Epithelial cell of esophagus (primary cell): ENCODE measurements at regions not wholly inside any gene's neighbourhood (a gene's known extent, or its start where the extent isn't known, plus 50 kb on each side); places are given as distances from the start of the nearest gene placed in this dataset.
A peak's percentile ranks its signal among the peaks of the same experiment; 100 is the strongest.

Experiments
- DNase-seq: peaks from one replicate; pipeline ENCODE4 v3.0.0; 2010; ENCODE audit warnings: low read depth
- H3K4me3 ChIP-seq: 2 replicates; pipeline ENCODE4 v1.5.1; 2011; ENCODE audit warnings: mild to moderate bottlenecking, low read length, control low read depth
- TF ChIP-seq, protein P1 (sequence below): IDR thresholded peaks from 2 replicates; pipeline ENCODE4 v1.5.1; 2011; ENCODE audit warnings: low read depth, mild to moderate bottlenecking, low read length, control low read depth, inconsistent platforms; ENCODE audit not compliant: insufficient read depth; ENCODE audit errors: missing control alignments

DNA sequence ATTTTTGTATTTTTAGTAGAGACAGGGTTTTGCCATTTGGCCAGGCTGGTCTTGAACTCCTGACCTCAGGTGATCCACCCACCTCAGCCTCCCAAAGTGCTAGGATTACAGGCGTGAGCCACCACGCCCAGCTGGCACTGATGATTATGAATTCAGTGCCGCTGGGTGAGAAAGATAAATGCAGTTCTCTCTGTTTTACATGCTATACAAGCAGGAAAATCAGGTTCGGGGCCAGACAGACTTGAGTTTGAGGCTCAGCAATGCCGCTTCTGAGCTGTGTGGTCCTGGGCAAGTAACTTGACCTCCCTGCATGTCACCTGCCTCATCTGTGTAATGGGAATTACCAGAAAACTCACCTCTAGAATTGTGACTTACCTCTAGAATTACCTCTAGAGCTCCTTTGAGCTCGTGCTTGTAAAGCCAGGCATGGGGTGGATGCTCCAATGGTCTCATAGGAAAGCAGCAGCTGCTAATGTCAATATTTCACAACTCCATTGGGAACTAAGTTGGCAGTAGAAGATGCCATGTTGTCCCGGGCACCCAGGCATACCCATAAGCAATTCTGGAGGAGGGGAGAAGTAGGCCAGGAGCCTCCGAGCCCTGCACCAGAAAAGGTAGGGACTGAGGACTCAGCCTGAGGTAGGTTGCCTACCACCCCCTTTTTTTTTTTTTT is 119.8 kb upstream of the SLC25A33 start:
- no peak overlapping the region for H3K4me3 ChIP-seq
- peak; percentile 31 for DNase-seq
- TF ChIP-seq, protein P1, sequence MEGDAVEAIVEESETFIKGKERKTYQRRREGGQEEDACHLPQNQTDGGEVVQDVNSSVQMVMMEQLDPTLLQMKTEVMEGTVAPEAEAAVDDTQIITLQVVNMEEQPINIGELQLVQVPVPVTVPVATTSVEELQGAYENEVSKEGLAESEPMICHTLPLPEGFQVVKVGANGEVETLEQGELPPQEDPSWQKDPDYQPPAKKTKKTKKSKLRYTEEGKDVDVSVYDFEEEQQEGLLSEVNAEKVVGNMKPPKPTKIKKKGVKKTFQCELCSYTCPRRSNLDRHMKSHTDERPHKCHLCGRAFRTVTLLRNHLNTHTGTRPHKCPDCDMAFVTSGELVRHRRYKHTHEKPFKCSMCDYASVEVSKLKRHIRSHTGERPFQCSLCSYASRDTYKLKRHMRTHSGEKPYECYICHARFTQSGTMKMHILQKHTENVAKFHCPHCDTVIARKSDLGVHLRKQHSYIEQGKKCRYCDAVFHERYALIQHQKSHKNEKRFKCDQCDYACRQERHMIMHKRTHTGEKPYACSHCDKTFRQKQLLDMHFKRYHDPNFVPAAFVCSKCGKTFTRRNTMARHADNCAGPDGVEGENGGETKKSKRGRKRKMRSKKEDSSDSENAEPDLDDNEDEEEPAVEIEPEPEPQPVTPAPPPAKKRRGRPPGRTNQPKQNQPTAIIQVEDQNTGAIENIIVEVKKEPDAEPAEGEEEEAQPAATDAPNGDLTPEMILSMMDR, result no peak

DNA sequence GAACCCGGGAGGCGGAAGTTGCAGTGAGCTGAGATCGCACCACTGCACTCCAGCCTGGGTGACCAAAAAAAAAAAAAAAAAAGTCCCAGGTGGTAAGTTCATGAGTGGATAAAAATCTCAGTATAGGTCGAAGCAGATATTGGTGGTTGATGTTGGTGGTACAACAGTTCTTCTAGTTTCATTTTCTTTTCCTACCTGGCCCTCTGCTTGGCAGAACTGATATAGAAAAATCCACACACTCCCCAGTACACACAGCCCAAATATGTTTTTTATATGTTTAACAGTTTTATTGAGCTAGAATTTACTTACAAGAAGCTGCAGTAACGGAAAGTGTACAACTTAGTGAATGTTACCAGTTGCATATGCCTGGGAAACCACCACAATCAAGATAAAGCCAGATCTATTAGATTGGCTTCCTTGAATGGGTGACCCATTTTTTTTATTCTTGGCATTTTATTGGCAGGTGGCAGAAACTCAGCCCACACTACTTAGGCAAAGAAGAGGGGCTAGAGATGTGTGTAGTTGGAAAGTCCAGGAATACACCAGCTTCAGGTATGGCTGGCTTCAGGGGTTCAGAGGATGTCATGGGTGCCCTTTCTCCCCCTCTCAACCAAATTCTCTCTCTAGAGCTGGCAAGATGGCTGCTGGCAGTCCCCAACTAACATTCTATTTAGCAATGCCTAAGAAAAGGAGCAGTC is 118.3 kb upstream of the SLC25A33 start:
- TF ChIP-seq, protein P1, result no peak
- no peak overlapping the region for H3K4me3 ChIP-seq
- no peak for DNase-seq

DNA sequence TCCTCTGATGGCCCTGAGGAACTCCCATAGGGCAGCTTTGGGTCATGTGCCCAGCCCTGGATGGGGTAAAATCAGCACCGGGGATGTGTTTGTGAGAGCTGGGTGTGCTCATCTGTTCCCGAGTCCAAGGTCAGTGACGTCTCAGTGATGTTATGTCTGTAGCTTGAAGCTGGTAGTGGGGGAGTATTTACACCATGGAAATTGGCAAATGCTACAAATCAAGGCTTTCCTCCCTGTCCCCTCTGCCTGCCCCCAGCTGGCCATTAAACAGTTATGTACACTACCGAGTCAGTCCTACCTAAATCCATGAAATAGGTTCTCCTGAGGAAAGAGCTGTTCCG is 117.8 kb upstream of the SLC25A33 start:
- no peak for DNase-seq
- no peak overlapping the region for H3K4me3 ChIP-seq
- TF ChIP-seq, protein P1, result no peak

DNA sequence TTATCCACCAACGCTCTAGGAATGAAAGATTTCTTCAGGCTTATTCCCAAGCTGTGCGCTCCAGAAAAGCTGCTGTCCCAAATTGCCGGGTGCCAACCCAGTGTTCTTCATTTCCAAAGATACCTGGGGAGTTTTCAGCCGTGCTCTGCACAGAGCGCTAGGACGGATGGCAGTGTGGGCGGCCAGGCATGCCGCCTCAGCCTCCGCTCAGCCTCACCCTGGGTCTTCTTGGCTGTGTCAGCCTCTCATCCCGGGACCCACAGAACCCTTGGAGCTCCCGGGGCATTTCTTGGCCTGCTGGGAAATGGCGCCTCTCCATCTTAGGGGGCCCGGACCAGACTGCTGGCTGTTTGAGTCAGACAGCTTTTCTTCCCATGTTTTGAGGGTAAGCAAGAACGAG is 116.9 kb upstream of the SLC25A33 start:
- no peak for DNase-seq
- H3K4me3 ChIP-seq, result no peak overlapping the region
- TF ChIP-seq, protein P1, result no peak

DNA sequence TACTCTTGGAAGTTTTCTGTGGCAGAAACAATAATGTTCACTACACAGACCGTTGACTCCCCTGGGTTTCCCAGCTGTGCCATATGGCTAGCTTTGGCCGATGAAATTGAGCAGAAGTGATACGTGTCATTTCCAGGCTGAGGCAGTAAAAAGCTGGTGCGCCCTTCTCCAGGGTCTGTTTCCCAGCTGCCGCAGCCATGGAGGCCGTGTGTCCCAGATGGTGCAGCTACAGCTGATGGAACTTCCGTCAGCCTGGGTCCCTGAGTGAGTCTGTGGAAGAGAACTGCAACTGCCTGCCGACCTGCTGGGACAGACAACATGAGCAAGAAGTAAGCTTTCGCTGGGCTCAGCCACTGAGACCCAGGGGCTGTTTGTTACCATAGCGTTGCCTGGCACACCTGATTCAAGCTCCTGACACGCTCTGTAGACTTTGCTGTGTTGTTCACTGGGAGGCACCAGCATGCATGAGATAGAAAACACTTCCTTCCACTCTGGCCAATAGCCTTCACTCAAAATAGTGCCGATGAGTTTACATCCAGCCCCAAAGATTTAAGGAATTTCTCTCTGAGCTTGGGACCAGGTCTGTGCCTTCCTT is 116.3 kb upstream of the SLC25A33 start:
- no peak overlapping the region for H3K4me3 ChIP-seq
- no peak for DNase-seq
- TF ChIP-seq, protein P1, result no peak

DNA sequence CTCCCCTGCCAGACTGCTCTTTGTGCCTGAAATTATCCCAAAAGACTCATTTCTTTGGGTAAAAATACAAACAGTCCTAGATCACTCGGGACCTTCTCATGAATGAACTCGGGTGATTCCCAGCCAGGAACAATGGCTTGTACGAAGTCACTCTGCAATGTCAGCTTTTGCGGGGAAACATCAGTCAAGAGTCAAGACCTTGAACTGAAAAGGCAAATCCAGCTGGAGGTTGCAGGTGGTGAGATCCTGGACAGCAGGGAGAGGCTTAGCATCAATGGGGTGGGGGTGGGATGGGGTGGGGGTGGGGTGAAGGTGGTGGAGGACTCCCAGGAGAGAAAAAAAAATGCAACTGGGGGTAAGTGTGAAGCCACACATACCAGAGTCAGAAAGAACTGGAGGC is 115.0 kb upstream of the SLC25A33 start:
- TF ChIP-seq, protein P1, result no peak
- no peak overlapping the region for H3K4me3 ChIP-seq
- DNase-seq, result no peak

DNA sequence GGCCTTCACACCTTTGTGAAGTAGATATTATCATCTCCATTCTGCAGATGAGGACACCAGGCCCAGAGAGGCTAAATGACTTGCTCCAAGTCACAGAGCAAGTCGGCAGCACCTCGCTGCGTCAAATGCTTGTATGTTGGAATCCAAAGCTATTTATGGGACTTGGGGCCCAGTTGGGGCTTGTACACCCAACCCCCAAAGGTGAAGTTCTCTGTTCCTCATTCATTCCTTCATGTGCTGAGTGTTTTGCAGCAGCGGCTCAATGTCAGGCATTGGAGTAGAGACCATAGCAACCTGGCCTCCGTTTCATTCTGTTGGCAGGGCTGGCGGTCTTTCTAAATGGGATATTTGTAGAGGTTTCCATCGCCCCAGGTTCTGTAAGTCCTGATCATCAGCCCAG is 113.4 kb upstream of the SLC25A33 start:
- TF ChIP-seq, protein P1, result no peak
- no peak for DNase-seq
- H3K4me3 ChIP-seq, result no peak overlapping the region
